ENCODE measurements at regions not wholly inside any gene's neighbourhood (a gene's known extent, or its start where the extent isn't known, plus 50 kb on each side); places are given as distances from the start of the nearest gene placed in this dataset.
"Not testable (repeated sequence)": the region's sequence is repeated elsewhere in the genome, so short reads cannot be mapped to it uniquely, and the experiment has no call there.

DNA sequence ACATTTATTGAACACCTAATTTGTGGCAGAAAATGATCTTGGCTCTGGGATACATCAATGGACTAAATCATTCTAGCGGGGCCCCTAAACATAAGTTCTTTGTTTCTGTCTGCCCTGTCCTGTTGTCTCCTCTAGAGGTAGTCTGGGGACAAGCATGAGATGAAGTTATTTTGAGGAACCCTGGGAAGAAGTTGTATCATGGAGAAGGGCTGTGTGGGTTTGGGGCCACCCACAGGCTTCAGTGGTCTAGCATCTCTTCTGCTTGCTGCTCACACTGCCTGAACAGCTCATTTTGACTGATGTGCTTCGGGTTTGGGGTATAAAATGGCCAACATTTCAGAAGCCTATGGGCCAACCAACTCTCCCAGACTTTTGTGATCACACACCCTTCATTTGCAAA lies 50.3 kb upstream of the OSBPL11 start:
- Mint-ChIP-seq H3K4me3 (no peak overlapping the region), H3K27me3 (no peaks in the 10 kb centered on the region), H3K36me3 (no peaks in the 10 kb centered on the region), H3K27ac (no peak overlapping the region), H3K4me1 (ENCODE audit: low read depth) (no peaks in the 10 kb centered on the region), H3K9me3 (ENCODE audit: low read depth) (no peaks in the 10 kb centered on the region)

DNA sequence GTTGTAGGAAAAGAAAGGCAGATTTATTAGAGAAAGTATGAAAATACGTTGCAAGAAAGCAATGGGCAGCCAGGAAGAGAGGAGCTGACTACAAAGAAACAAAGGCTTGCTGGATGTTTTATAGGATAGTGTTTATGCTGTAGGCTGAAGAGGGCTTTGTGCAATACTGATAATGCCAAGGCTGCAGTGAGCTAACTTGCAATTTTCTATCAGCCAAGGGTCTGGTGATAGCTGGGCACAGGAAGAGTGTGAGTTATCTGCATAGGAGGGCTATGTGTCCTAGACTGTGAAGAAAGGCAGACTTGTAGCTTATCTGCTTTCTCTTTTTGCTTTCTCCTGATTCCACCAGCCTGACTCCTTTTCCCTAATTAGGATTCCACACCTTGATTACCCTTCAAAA lies 51.3 kb upstream of the OSBPL11 start:
- no peaks in the 10 kb centered on the region for H3K4me1 Mint-ChIP-seq (ENCODE audit: low read depth)
- no peak overlapping the region for H3K27ac Mint-ChIP-seq
- no peaks in the 10 kb centered on the region for H3K9me3 Mint-ChIP-seq (ENCODE audit: low read depth)
- H3K36me3 Mint-ChIP-seq: no peaks in the 10 kb centered on the region
- H3K27me3 Mint-ChIP-seq: no peaks in the 10 kb centered on the region
- no peak overlapping the region for H3K4me3 Mint-ChIP-seq

DNA sequence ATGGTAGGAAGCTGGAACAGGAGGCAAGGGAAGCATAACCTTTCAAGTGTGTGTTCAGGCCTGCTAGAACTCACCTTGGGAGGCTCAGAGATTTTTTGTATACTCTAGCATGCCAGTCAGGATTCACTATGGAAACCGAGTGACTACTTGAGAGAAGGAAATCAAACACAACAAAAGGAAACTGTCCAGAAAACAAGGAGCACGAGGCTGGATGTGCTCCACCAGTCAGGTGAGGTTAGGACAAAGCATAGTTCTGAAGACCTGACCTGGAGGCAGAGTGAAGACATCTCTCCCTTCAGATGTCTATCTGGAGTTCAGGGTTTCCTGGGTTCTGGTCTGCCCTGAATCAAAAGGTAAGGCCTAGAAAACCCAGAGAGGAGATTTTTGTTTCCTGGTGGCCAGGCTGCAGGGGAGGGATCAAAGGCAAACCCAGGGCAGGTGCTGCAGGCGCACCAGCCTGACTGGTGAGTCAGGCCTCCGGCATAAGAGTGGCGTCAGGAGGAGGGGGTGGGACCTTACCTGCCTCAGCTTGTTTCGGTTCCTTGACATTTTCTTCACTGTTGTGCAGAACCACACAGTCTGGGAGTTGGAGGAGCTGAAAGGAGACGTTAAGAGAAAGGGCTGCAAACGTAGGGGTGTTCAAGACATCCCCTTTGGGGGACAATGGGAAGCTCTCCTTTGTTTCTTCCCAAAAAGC lies 52.2 kb upstream of the OSBPL11 start:
- H3K36me3 Mint-ChIP-seq: no peaks in the 10 kb centered on the region
- H3K4me1 Mint-ChIP-seq (ENCODE audit: low read depth): no peaks in the 10 kb centered on the region
- no peak overlapping the region for H3K4me3 Mint-ChIP-seq
- H3K27ac Mint-ChIP-seq: no peak overlapping the region
- no peaks in the 10 kb centered on the region for H3K27me3 Mint-ChIP-seq
- H3K9me3 Mint-ChIP-seq (ENCODE audit: low read depth): no peaks in the 10 kb centered on the region

DNA sequence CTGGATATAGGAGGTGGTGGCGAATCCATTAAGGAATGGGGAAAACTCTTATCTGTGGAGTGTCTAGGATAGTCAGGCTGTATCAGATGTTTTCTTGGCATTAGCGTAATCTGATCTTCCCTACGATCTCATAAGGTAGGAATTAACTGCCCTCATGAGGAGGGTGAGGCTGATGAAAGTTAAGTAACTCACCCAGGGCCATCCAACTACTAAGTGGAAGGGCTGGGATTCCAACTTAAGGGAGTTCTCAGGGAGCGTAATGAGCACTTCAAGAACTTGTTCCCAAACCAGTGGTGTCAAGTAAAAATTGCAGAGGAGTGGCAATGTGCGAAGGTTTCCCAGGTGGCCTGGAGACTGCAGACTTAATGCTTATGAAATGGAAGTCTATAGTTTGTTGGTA lies 55.9 kb upstream of the OSBPL11 start:
- Mint-ChIP-seq H3K36me3 (no peaks in the 10 kb centered on the region), H3K27ac (no peak overlapping the region), H3K4me1 (ENCODE audit: low read depth) (no peaks in the 10 kb centered on the region), H3K27me3 (no peaks in the 10 kb centered on the region), H3K4me3 (no peak overlapping the region), H3K9me3 (ENCODE audit: low read depth) (no peaks in the 10 kb centered on the region)

DNA sequence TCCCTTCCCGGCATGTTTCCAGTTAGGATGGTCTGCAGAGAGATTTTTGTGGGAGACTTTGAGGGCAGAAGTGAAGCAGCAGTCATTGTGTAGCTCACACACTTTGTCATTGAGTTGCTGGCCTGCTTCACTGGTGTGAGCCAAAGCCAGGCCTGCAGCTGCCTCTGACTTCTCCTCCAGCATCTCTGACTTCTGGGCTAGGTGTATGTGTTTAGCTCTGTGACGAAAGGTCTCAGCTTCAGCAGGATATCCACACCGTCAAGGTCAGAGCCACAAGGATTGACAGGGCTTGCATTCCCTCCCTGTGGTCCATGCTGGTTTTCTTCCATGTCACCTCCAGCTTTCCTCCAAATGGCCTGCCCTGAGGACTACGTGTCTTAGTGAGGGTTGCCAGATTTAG lies 57.1 kb upstream of the OSBPL11 start:
- Mint-ChIP-seq H3K27me3 (no peaks in the 10 kb centered on the region), H3K4me3 (no peak overlapping the region), H3K4me1 (ENCODE audit: low read depth) (no peaks in the 10 kb centered on the region), H3K27ac (no peak overlapping the region), H3K36me3 (no peaks in the 10 kb centered on the region), H3K9me3 (ENCODE audit: low read depth) (no peaks in the 10 kb centered on the region)

DNA sequence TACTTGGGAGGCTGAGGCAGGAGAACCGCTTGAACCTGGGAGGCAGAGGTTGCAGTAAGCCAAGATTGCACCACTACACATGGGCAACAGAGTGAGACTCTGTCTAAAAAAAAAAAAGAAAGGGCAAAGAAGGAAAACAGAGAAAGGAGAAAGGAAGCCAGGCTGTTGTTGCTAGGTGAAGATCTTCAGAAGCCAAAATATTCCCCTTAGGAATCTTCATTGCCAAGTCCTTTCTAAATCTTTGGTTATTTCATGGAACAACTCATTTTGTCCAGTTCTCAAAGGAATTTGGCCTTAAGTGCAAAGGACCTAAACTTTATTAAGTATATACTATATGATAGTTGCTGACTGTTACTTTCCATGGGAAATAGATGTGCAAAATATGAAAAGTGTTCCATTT lies 59.2 kb upstream of the OSBPL11 start:
- Mint-ChIP-seq H3K4me1 (ENCODE audit: low read depth) (no peaks in the 10 kb centered on the region), H3K36me3 (no peaks in the 10 kb centered on the region), H3K9me3 (ENCODE audit: low read depth) (no peaks in the 10 kb centered on the region), H3K27me3 (no peaks in the 10 kb centered on the region), H3K27ac (no peak overlapping the region), H3K4me3 (no peak overlapping the region)

DNA sequence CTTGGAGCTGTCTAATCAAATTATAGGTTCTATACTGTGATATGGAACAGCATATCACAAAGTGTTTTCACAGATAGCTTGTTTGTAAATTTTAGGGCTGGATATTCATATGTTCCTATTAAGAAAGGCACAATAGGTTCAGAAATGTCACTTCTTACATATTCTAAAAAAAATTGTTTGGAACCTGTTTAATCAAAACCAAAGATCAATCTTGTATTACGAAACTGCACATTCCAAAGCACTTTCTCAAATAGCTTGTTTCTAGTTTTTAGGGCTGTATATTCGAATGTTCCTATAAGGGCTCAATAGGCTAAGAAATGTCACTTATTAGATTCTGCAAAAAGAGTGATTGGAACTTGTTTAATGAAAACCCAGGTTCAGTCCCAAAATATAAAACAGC lies 67.4 kb upstream of the OSBPL11 start:
- H3K9me3 Mint-ChIP-seq (ENCODE audit: low read depth): no peaks in the 10 kb centered on the region
- no peak overlapping the region for H3K4me3 Mint-ChIP-seq
- no peaks in the 10 kb centered on the region for H3K4me1 Mint-ChIP-seq (ENCODE audit: low read depth)
- no peaks in the 10 kb centered on the region for H3K27me3 Mint-ChIP-seq
- H3K36me3 Mint-ChIP-seq: no peaks in the 10 kb centered on the region
- no peak overlapping the region for H3K27ac Mint-ChIP-seq

DNA sequence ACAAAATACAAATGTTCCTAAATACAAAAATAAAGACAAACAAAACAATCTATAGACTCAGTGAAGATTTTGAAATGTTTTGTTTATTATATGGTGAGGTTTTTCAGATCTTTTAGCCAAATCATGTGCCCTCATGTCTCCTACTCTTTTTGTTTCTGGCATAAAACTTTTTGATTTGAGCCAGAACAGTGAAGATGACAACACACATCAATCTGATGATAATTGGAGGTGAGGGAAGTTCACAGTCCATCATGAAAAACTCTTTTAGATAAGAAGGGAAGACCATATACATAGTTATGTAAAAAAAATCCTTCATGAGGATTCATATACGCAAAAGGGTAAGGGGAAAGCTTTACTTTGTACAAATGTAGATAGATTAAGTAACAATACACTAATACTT lies 75.1 kb upstream of the OSBPL11 start:
- Mint-ChIP-seq H3K4me1 (ENCODE audit: low read depth) (no peaks in the 10 kb centered on the region), H3K27ac (no peak overlapping the region), H3K9me3 (ENCODE audit: low read depth) (no peaks in the 10 kb centered on the region), H3K27me3 (no peaks in the 10 kb centered on the region), H3K4me3 (no peak overlapping the region), H3K36me3 (no peaks in the 10 kb centered on the region)

DNA sequence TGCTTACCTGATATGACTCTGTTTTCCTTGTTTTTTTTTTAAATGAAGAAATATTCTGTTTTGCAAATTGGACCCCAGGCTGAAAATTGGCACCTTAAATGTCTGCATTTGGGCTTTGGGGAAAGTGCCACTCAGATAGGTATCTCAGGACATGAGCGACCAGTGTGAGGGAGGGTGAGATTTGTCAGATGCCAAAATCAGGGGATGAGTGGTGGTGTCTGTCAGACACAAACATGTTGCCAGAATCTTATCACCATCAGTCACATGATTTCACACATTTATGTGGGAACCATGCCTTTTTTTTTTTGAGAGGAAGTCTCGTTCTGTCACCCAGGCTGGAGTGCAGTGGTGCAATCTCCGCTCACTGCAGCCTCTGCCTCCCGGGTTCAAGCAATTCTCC lies 75.6 kb upstream of the OSBPL11 start:
- no peaks in the 10 kb centered on the region for H3K4me1 Mint-ChIP-seq (ENCODE audit: low read depth)
- H3K36me3 Mint-ChIP-seq: no peaks in the 10 kb centered on the region
- no peak overlapping the region for H3K4me3 Mint-ChIP-seq
- H3K27me3 Mint-ChIP-seq: no peaks in the 10 kb centered on the region
- no peaks in the 10 kb centered on the region for H3K9me3 Mint-ChIP-seq (ENCODE audit: low read depth)
- no peak overlapping the region for H3K27ac Mint-ChIP-seq

DNA sequence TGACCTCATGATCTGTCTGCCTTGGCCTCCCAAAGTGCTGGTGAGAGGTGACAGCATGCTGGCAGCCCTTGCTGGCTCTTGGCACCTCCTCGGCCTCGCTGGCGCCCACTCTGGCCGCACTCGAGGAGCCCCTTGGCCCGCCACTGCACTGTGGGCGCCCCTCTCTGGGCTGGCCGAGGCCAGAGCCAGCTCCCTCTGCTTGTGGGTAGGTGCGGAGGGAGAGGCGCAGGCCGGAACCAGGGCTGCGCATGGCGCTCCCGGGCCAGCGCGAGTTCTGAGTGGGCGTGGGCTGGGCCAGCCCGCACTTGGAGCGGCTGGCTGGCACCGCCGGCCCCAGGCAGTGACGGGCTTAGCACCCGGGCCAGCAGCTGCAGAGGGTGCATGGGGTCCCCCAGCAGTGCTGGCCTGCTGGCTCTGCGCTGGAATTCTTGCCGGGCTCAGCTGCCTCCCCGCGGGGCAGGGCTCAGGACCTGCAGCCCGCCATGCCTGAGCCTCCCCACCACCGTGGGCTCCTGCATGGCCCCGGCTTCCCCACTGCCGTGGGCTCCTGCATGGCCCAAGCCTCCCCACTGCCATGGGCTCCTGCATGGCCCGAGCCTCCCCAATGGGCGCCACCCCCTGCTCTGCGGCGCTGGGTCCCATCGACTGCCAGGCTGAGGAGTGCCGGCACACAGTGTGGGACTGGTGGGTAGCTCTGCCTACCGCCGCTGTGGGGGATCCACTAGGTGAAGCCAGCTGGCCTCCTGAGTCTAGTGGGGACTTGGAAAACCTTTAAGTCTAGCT lies 76.4 kb upstream of the OSBPL11 start:
- Mint-ChIP-seq H3K9me3 (ENCODE audit: low read depth) (no peaks in the 10 kb centered on the region), H3K27me3 (no peaks in the 10 kb centered on the region), H3K4me1 (ENCODE audit: low read depth) (no peaks in the 10 kb centered on the region), H3K4me3 (no peak overlapping the region), H3K36me3 (no peaks in the 10 kb centered on the region), H3K27ac (no peak overlapping the region)

DNA sequence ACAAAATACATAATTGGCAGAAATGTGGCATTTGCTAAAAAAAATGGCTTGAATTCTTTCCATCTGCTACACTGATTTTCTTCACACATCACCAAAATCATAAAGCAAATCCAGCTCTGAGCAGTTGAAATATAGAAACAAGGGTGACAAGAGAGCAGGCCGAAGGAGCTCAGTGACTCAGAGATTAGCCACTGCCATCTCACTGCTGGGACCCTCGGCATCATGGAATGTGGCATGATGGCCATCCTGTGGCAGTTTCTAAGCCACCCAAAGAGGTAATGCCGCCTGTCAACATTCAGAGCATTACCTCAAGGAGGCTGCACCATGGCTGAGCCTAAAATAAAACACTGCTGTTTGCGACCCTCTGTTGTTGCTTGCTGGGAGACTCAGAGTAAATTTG lies 80.5 kb upstream of the OSBPL11 start:
- H3K4me3 Mint-ChIP-seq: no peak overlapping the region
- no peaks in the 10 kb centered on the region for H3K36me3 Mint-ChIP-seq
- no peaks in the 10 kb centered on the region for H3K4me1 Mint-ChIP-seq (ENCODE audit: low read depth)
- no peaks in the 10 kb centered on the region for H3K9me3 Mint-ChIP-seq (ENCODE audit: low read depth)
- no peak overlapping the region for H3K27ac Mint-ChIP-seq
- H3K27me3 Mint-ChIP-seq: no peaks in the 10 kb centered on the region

DNA sequence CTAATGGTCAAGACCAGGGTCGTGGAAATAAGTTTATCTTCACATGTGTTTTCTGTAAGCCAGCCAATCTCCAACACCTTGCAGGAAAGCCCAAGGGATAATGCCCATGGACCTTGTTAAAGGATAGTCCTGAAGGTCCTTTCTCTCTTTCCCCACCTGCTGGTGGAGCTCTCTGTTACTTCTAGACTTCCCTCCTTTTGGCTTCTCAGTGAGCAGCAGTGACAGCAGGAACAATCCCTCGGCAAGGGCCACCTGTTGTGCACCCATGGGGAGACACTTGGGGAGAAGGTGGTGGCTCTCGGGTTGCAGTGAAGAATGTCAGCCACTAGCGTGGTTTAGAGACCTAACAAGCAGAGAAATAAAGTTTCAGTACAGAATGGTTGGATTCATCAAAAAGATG lies 84.0 kb upstream of the OSBPL11 start:
- Mint-ChIP-seq H3K9me3 (ENCODE audit: low read depth) (no peaks in the 10 kb centered on the region), H3K27ac (no peak overlapping the region)

DNA sequence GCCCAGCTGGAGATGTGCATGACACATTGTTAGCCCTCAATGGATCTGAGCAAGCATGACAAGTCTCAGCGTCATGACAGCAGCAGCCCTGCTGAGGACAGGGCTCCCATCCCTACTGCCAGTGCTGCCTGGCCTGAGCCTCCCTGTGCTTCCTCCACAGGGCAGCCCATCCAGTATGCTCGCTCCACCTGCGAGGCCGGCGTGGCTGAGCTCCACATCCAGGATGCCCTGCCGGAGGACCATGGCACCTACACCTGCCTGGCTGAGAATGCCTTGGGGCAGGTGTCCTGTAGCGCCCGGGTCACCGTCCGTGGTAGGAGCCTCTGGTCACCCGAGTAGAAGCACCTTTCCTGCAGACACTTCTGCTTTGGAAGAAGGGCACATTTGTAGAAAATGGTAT lies 85.8 kb upstream of the OSBPL11 start:
- Mint-ChIP-seq H3K27ac (no peak overlapping the region), H3K36me3 (no peaks in the 10 kb centered on the region), H3K4me3 (no peak overlapping the region), H3K27me3 (peaks cover 4% of the 10 kb centered on the region), H3K4me1 (ENCODE audit: low read depth) (no peaks in the 10 kb centered on the region), H3K9me3 (ENCODE audit: low read depth) (no peaks in the 10 kb centered on the region)

More for the DNA sequence above, 84.0 kb upstream of the OSBPL11 start:
- H3K4me3 Mint-ChIP-seq: no peak overlapping the region
- no peaks in the 10 kb centered on the region for H3K4me1 Mint-ChIP-seq (ENCODE audit: low read depth)
- no peaks in the 10 kb centered on the region for H3K36me3 Mint-ChIP-seq
- peaks cover 2% of the 10 kb centered on the region for H3K27me3 Mint-ChIP-seq

DNA sequence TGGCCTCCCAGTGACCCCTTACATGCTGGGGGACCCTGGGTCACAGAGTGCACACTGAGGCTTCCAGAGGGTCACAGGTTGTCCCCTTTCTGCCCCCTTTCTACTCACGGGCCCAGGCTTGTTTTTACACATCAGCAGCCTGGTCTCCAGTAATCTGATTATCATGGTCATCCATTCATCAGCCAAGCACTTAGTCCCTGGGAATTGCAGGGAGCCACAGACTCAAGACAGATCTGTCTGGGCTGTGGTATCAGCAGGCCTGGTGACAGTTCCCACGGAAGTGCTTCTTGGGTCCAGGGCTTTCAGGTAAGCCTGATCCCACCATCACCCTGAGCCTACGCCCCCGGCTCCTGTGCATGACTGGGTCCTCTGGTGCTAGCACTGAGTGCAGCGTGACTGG lies 86.6 kb upstream of the OSBPL11 start:
- H3K27me3 Mint-ChIP-seq; H3K4me1 Mint-ChIP-seq (ENCODE audit: low read depth); H3K9me3 Mint-ChIP-seq (ENCODE audit: low read depth); H3K4me3 Mint-ChIP-seq; H3K36me3 Mint-ChIP-seq; H3K27ac Mint-ChIP-seq: not testable (repeated sequence)

DNA sequence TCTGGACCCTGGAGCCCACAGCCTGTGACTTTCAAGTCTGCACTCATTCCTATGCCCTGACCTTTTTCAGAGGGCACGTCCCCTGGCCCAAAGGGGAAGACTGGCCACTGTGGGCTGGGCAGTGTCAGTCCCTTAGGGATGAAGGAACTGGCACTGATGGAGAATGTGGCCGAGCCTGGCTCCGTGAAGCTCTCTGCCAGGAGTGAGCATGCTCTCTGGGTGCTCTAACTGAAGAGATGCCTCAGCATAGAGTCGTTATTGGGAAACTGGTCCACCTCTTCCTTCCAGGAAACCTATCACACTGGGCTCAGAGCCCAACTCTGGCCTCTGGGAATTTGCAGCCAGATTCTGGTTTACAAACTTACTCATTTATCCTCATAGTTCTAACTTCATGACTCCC lies 87.3 kb upstream of the OSBPL11 start:
- not testable (repeated sequence) for H3K27me3 Mint-ChIP-seq; H3K9me3 Mint-ChIP-seq (ENCODE audit: low read depth); H3K36me3 Mint-ChIP-seq; H3K4me3 Mint-ChIP-seq; H3K4me1 Mint-ChIP-seq (ENCODE audit: low read depth); H3K27ac Mint-ChIP-seq
